NCI-H2107 treated with DMSO at 0.1 percent for 48 hours (cell line): ENCODE measurements at regions not wholly inside any gene's neighbourhood (a gene's known extent, or its start where the extent isn't known, plus 50 kb on each side); places are given as distances from the start of the nearest gene placed in this dataset.
"Not testable (repeated sequence)": the region's sequence is repeated elsewhere in the genome, so short reads cannot be mapped to it uniquely, and the experiment has no call there.

Experiments used
- DNase-seq: peaks from one replicate; lab custom pipeline; 2025; ENCODE audit not compliant: unreplicated experiment; lab: John Stamatoyannopoulos, UW

DNA sequence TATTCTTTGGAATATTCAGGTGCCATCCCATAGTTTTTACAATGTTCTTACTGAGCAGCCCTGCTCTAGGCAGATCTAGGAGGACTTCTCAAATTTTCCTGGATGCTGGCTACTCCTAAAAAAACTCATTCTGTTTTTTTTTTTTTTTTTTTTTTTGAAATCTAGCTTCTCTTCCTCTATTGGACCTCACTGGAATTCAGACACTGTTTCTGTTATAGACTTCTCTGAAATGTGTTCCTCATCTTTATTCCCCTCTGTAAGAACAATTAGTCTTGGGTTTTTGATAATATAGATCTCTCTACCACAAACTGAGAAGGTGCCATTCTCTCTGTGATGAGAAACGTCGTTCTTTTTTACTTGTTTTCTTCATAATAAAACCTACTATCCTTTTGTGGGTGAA lies 115.3 kb upstream of the CCND2 start:
- no peak for DNase-seq

DNA sequence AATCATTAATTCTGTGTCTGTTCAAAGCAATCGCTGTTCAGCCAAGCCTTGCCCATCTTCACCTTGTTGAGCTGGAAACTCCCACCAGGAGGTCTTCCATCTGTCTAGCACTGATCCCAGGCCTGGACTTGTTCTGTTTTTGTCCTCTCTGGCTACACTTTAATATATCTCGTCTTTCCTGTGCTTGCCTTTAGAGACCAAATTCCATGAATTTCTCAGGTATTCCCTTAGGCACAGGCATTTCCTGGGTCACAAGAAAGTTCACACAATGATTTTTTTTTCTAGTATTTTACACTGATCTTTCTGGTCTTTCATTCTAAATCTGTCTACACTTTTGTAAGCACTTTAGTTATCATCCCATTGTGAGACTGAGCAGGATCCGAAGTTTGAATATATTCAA lies 116.4 kb upstream of the CCND2 start:
- no peak for DNase-seq

DNA sequence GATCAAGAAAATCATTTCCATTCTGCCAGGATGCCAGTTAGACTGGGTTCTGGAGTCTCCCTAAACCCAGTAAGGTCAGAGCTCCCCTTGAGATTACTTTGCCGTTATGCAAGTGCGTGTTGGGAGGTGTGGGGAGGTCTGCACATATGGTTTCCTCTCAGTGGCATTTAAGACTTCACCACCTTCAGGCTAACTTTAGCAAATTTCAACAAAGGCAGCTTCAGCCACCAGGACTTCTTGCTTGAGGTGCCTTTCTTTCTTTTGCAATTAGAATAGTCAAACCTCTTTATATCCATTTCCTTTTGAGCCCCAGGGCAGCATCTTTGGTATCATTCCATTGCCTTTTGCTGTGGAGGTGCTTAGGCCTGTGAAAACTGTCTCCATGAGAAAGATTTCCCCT lies 117.2 kb upstream of the CCND2 start:
- DNase-seq, result no peak

DNA sequence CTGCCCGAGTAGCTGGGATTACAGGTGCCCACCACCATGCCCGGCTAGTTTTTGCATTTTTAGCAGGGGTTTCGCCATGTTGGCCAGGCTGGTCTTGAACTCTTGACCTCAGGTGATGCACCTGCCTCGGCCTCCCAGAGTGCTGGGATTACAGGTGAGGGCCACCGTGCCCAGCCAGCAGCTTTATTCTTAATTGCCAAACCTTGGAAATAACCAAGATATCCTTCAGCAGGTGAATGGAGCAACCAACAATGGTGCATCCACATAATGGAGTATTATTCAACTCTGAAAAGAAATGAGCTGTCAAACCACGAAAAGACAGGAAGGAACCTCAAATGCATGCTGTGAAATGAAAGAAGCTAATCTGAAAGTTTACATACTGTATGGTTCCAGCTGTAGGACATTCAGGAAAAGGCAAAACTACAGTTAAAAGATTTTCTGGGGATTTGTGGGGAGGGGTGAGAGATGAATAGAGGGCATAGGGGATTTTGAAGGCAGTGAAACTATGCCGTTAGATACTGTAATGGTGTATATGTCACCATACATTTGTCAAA lies 118.8 kb upstream of the CCND2 start:
- DNase-seq, result no peak

DNA sequence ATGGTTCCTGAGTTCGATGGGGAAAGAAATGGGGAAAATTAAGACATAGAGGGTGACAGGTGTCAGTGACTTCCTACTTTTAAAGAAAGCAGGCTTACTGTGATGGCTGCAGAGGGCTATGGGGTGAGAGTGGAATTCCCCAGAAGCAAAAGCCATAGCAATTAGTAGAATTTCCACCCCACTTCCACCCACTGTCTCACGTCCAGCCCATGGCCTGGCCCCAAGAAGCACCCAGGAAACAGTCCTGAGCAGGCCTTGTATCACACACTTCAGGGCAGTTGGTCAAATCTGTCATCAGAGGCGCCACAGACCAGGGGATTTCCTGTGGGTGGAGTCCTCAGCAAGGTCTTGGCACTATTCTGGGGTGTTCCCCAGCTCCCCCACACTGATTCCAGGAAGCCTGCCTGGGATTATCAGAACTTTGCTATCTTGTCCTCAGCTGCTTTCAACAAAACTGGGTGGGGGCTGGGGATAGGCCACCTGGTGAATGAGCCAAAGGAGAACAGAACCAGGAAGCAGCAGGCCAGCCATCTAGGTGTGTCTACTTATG lies 120.1 kb upstream of the CCND2 start:
- DNase-seq, result no peak

DNA sequence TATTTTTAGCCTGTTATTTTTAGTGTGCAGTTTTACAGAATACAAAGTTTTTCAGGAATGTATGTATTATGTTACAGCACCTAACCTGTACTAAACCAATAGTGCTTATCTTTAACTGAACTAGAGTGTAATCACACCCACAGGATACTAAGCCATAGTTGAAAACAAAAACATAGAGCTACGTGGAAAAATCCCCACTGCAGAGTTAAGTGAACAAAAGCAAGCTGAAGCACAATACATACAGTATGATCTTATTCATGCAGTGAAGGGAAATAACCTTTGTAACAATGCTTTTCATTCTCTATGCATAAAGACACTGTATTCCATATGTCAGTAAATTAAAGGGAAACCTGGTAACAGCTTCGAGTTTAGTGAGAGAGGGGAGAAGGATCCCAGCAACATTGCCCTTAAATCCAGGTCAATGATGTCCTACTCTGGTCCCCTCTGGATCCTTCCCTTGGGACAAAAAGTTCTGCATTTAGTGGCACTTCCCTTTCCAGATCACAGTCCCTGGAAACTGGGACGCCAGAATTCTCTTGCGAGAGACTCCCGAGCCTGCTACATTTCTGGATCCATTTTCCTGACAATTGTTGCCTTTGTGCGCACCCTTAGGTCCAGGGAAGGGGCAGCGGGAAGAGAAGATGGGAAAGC lies 121.3 kb upstream of the CCND2 start:
- no peak for DNase-seq

DNA sequence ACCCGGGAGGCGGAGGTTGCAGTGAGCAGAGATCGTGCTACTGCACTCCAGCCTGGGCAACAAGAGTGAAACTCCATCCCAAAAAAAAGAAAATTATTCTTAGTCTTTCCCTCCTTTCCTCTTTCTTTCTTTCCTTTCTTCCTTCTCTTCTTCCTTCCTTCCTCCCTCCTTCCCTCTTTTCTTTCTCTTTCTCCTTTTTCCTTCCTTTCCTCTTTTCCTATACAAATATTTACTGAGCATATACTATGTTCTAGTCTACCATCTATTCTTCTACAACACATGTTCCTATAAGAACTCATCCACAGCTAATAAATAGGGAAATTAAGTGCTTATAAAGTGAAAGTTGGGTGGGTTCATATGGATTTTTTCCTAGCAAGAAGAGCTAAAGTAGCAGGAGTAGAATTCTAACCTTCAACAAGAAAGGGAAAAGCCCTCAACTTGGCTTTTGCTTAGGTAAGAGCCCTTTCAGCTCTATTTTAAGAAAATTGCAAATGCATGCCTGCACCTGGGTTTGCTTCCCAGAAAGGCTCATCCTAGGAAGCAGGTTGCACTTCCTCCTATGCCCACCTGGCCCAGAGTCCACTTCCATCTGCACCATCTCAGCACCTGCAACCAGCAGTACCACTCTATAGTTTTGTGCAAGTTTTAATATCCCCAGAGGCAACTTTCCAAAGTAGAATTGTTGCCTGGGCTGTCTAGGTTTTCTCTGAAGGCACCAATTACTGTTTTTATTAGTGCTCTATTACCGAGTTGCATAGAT lies 122.0 kb upstream of the CCND2 start:
- DNase-seq, result no peak

DNA sequence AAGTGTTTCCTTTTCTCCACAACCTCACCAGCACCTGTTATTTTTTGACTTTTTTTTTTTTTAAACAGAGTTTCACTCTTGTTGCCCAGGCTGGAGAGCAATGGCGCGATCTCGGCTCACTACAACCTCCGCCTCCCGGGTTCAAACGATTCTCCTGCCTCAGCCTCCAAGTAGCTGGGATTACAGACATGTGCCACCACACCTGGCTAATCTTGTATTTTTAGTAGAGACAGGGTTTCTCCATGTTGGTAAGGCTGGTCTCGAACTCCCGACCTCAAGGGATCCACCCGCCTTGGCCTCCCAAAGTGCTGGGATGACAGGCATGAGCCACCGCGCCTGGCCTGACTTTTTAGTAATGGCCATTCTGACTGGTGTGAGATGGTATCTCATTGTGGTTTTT lies 123.2 kb upstream of the CCND2 start:
- DNase-seq, result not testable (repeated sequence)

DNA sequence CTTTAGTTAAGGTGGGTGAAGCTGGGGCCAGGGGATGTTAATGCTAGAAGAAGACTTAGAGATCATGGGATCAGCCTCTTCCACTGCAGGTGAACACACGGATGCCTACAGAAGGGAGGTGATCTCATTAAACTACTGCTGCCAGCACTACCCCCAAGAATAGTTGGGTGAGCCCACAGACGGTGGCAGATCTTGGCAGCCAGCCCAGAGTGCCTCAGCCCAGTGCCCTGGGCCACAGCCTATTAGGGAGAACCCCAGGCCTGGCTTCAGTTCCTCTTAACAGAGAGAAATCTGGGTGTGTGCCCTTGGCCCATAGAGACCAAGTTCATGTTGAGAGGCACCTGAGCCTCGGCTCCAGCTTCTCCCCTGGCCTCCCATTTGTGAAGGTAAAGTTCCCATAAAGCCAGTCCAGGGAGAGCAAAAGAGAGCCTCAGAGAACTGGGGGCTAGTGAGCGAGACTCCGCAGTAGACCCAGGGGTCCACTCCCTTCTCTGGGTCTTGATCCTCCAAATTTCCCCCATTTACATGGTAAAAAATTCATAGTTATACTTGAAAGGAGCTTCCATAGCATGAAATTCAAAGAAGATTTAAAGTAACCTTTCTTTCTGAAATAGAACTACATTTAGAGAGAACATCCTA lies 125.0 kb upstream of the CCND2 start:
- DNase-seq, result no peak

DNA sequence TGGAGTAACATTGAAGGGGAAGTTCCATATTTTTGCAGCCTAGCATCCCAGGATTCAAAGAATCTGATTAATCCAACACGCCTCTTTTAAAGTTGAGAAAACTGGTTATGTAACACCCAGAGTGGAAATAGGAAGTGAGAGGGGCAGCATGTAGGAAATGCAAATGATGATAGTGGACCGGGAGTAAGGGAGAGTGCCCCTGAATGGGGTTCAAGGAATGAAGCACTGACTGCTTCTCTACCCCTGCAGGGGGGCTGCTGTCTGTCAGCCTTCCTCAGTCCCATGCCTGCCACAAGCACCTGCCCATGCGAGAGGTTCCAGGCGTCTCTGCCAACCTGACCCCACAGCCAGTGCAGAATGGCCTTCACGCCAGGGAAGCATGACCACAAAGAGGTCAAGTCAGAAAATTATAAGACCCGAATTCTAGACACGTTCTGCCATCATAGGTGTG lies 126.5 kb upstream of the CCND2 start:
- no peak for DNase-seq

DNA sequence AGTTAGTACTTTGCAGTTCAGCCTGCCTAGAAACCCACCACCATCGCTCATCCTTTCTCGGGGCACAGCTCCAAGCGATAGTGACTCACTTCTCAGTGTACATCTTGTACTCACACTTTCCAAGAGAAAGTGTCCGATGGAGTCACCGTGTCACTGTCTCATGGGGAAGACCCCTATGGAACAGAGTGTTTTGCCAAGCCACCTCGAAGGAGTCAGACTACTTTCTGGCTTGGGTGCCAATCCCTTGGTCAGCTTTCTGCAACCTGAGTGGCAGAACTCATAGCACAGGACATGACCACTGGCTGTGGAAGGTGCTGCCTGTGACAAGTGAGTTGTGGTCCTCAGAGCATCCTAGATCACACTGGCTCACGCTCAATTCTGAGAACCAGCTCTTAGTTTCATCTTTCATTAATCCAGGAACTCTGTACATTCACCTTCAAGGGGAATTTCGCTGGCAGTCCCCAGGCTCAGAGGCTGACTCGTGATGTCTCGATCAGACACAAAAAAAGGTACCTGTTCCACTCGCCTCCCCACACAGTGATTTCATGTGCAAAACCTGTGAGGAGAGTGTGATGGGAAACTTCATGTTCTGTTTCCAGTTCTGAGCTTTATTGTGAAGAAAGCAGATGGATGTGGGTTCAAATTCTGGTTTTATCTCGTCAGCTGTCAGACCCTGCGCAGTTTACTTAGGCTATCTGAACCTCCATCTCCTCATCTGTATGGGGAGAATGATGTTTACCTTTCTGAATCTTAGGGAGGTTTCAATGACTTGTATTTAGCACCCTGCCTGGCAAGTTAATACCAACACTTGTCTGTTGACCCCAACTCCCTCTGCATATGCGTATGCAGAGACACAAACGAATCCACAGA lies 127.3 kb upstream of the CCND2 start:
- DNase-seq, result no peak

DNA sequence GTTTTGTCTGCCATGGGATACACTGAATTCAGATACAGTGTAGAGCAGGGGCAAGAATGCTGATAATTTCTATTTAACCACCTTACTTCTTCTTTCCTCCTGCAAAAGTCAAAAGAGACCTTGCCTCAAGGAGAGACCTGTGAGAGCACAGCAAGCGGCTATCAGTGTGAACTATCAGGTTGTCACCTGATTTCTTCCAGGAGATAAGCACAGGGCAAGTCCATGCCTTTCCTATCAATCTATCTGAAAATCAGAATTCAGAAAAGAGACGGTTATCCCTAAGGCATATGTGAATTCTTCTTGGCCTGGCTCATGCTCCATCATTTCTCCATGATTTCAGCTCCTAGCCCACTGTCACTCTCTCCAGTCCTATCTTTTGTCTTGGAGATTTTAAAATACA lies 128.9 kb upstream of the CCND2 start:
- no peak for DNase-seq

DNA sequence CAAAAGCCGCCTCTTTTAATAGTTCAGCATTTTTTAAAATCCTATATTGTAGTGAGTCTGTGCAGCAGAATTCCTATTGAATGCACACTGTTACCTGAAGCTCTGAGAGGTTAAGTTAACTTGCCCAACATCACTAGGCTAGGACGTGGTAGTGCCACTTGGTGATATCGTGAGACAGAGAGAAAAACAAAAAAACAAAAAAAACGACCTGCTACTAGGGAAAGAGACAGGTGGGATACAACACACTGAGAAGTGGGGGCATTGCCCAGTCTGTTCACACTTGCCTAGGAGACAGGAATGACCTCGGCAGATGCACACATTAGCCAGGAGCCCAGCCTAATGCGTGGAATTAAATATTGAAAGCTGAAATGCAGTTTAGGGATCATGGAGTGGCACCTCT lies 129.7 kb upstream of the CCND2 start:
- no peak for DNase-seq

DNA sequence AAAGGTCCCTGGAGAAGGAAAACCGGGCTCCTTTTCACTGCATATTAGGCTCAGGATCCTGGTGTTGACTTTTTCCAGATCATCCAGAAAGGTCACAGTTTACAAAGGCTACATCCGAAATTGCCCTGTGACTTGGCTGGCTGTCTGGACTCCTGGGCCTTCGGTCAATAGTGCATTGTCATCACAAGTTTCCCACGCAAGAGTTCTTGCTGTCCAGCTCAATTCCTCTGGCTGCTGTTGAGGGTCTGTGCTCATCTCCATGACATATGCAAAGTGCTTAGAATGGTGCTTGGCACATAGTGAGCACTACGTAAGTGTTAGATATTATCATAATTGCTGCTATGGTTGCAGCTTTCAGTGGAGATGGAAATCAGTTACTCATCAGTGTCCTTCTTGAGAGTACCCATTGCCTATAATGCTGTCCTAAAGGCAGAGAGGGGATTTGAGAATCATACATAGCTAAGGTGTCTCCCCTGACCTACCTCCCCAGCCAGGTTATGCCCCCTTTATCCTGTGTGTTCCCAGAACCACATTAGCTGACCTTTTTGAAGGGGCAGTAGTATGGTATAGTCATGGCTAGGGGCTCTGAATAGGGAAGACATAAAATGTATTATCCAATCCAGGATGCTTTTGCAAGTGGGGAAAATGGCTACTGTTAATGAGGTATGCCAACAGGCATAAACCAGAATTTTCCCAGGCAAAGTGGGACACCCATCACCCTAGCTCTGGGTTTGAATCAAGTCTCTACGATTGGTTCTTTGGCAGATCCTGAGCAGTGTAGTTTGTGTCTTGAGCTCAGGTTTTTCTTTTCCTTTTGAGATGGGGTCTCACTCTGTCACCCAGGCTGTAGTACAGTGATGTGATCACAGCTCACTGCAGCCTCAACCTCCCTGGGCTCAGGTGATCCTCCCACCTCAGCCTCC lies 132.0 kb upstream of the CCND2 start:
- DNase-seq, result no peak

DNA sequence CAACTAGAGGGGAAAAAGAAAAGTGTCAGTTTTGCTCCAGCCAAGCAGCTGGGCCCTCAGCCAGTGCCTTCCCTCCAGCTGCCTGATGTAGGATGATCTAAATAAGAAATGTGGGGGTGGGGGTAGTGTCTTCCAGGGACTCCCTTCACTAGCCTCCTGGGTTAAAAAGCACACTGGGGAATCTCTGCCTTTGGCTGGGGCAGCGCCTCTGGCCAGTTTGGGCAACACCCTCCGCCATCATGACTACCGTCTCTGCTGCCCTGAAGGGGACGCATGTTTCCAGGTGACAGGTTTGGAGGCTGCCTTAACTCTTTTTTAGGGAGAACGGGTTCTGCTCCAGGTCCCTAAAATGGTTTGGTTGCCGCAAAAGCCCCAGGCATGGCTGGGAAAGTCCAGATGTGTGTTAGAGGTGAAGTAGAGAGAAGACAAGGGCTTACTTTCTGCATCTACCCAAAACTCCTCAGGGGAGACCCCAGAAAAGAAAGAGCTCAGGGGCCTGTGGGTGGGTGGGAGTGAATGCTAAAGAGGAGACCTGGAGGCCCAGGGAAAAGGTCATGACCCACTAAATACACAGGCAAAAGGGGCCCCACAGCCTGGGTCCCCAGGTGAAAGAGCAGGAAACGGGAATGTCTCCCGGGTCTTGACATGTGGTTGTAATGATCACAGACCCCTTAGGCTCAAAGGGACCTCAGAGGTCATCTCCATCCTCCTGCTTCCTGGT lies 132.8 kb upstream of the CCND2 start:
- no peak for DNase-seq

DNA sequence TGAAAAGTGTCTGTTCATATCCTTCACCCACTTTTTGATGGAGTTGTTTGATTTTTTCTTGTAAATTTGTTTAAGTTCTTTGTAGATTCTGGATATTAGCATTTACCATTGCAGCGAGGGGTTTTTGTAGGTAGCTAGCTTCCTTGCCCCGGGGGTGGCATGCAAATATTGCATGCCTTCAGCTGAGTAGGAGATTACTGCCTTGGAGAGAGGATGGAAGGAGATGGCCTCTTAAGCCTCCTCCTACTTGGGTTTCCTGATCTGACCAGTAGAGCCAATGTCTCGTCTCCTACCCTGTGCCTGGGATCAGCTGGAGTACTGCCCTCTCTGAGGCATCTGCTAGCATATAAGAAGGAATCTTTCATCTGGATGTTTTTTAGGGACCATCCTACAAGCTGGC lies 134.4 kb upstream of the CCND2 start:
- no peak for DNase-seq

DNA sequence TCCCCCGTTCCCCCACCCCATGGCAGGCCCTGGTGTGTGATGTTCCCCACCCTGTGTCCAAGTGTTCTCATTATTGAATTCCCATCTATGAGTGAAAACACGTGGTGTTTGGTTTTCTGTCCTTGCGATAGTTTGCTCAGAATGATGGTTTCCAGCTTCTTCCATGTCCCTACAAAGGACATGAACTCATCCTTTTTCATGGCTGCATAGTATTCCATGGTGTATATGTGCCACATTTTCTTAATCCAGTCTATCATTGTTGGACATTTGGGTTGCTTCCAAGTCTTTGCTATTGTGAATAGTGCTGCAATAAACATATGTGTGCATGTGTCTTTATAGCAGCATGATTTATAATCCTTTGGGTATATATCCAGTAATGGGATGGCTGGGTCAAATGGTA lies 135.0 kb upstream of the CCND2 start:
- DNase-seq, result not testable (repeated sequence)

DNA sequence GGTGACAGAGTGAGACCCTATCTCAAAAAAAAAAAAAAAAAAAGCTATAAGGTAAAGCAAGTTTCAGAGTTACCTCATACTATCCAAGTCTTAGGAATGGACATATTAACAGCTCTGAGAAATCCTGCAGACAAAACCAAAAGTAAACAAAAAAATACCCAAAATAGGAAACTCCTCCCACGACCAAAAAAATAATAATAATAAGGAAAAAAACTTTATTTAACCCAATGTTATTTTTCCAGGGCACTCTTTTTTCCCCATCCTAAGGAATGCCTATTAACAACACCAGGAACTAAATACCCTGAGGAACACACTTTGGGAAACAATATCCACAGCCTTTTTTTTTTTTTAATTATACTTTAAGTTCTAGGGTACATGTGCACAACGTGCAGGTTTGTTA lies 135.5 kb upstream of the CCND2 start:
- no peak for DNase-seq

DNA sequence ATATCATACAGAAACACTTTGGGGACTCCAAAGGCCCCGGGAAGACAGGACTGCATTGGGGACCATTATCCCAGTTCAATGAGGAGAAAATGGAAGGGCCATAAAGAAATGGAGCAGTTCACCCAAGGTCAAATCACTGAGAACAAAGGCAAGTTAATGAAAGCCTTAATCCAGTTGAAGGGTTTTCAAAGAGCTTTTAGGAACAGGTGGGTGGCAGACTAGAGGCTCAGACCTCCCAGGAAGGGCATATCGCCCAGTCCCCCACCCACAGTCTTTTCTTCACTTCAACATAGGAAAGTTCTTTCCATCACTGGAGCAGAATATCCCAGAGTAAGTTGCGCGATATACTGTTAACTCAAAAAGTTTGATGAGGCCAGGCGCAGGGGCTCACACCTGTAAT lies 136.1 kb upstream of the CCND2 start:
- DNase-seq, result no peak
